ENCODE measurements at regions not wholly inside any gene's neighbourhood (a gene's known extent, or its start where the extent isn't known, plus 50 kb on each side); places are given as distances from the start of the nearest gene placed in this dataset.

GRCh38 chr5:124806373-124807077 is 60.1 kb upstream of the ZNF608 start:
- DNase-seq (ENCODE audit: low read depth), result peak; percentile 75
- Histone ChIP-seq H3K27me3 (ENCODE audit: control insufficient read depth, insufficient read depth, low read length) (no peaks in the 10 kb centered on the region), H3K36me3 (ENCODE audit: control insufficient read depth, insufficient read depth, low read length) (no peaks in the 10 kb centered on the region), H3K4me3 (ENCODE audit: low read depth, low read length) (no peak overlapping the region)
- TF ChIP-seq CTCF (IDR thresholded peaks at IDR 0.05; ENCODE audit: insufficient read depth, low read length, poor library complexity, severe bottlenecking), result no peak

- no peak for TF ChIP-seq CTCF (IDR thresholded peaks at IDR 0.05; ENCODE audit: insufficient read depth, low read length, poor library complexity, severe bottlenecking)
- no peaks in the 10 kb centered on the region for H3K27me3 ChIP-seq (ENCODE audit: control insufficient read depth, insufficient read depth, low read length)
- DNase-seq (ENCODE audit: low read depth), result no peak
- H3K36me3 ChIP-seq (ENCODE audit: control insufficient read depth, insufficient read depth, low read length), result no peaks in the 10 kb centered on the region
- H3K4me3 ChIP-seq (ENCODE audit: low read depth, low read length), result no peak overlapping the region
These were observed 62.4 kb upstream of the ZNF608 start for GRCh38 chr5:124808842-124809268.

- no peaks in the 10 kb centered on the region for H3K27me3 ChIP-seq (ENCODE audit: control insufficient read depth, insufficient read depth, low read length)
- no peak overlapping the region for H3K4me3 ChIP-seq (ENCODE audit: low read depth, low read length)
- H3K36me3 ChIP-seq (ENCODE audit: control insufficient read depth, insufficient read depth, low read length), result no peaks in the 10 kb centered on the region
- no peak for DNase-seq (ENCODE audit: low read depth)
- TF ChIP-seq CTCF (IDR thresholded peaks at IDR 0.05; ENCODE audit: insufficient read depth, low read length, poor library complexity, severe bottlenecking), result no peak
These were observed 64.1 kb upstream of the ZNF608 start for GRCh38 chr5:124810396-124811006.

- TF ChIP-seq CTCF (IDR thresholded peaks at IDR 0.05; ENCODE audit: insufficient read depth, low read length, poor library complexity, severe bottlenecking), result no peak
- no peaks in the 10 kb centered on the region for H3K27me3 ChIP-seq (ENCODE audit: control insufficient read depth, insufficient read depth, low read length)
- no peak overlapping the region for H3K4me3 ChIP-seq (ENCODE audit: low read depth, low read length)
- DNase-seq (ENCODE audit: low read depth), result no peak
- no peaks in the 10 kb centered on the region for H3K36me3 ChIP-seq (ENCODE audit: control insufficient read depth, insufficient read depth, low read length)
These were observed 66.4 kb upstream of the ZNF608 start for GRCh38 chr5:124812771-124813358.

- DNase-seq (ENCODE audit: low read depth), result no peak
- H3K4me3 ChIP-seq (ENCODE audit: low read depth, low read length), result no peak overlapping the region
- no peaks in the 10 kb centered on the region for H3K27me3 ChIP-seq (ENCODE audit: control insufficient read depth, insufficient read depth, low read length)
- no peaks in the 10 kb centered on the region for H3K36me3 ChIP-seq (ENCODE audit: control insufficient read depth, insufficient read depth, low read length)
- no peak for TF ChIP-seq CTCF (IDR thresholded peaks at IDR 0.05; ENCODE audit: insufficient read depth, low read length, poor library complexity, severe bottlenecking)
These were observed 69.9 kb upstream of the ZNF608 start for GRCh38 chr5:124816381-124816780.

Data from kidney epithelial cell (primary cell).